Transverse colon (tissue), 4 donors: ENCODE measurements at regions not wholly inside any gene's neighbourhood (a gene's known extent, or its start where the extent isn't known, plus 50 kb on each side); places are given as distances from the start of the nearest gene placed in this dataset.

ENCODE experiments used
- DNase-seq: peaks from one replicate; pipeline ENCODE4 v3.0.0-alpha.2; 2019
- H3K27ac ChIP-seq, 4 donors: fragments of 200-600 bp; sonication (generic); 2 replicates each; pipeline ENCODE4 v1.5.1; 2016 to 2018; ENCODE audit warnings: inconsistent platforms in 4 of 4
- H3K27me3 ChIP-seq: fragments of 200-600 bp; sonication (generic); 2 replicates; pipeline ENCODE4 v1.5.1; 2017; ENCODE audit warnings: inconsistent platforms
- H3K36me3 ChIP-seq, 4 donors: fragments of 200-600 bp; sonication (generic); 2 replicates each; pipeline ENCODE4 v1.5.1; 2017 to 2019; ENCODE audit warnings: inconsistent platforms in 4 of 4
- H3K4me1 ChIP-seq, 4 donors: fragments of 200-600 bp; sonication (generic); 2 replicates each; pipeline ENCODE4 v1.5.1; 2017 to 2020; ENCODE audit warnings: inconsistent platforms in 4 of 4
- H3K4me3 ChIP-seq, 4 donors: fragments of 200-600 bp; sonication (generic); 1 replicate in 1 of 4; 2 replicates in 3 of 4; pipeline versions ENCODE4 v1.5.1 to v1.6.1; 2017 to 2019; ENCODE audit warnings: inconsistent platforms in 4 of 4
- H3K9me3 ChIP-seq, 2 donors: fragments of 200-600 bp; sonication (generic); 2 replicates each; pipeline ENCODE4 v1.5.1; 2017 to 2019; ENCODE audit warnings: inconsistent platforms in 2 of 2
- CTCF ChIP-seq, 5 experiments: fragments of 200-600 bp in 3 of 5; fragments of 450-650 bp in 2 of 5; sonication (generic) in 3 of 5; IDR thresholded peaks; 1 replicate in 2 of 5; 2 replicates in 3 of 5; pipeline ENCODE4 v1.5.1; 2016 to 2017; ENCODE audit warnings: antibody characterized with exemption in 5 of 5, inconsistent platforms in 3 of 5, mild to moderate bottlenecking in 2 of 5, moderate library complexity in 1 of 5
- EP300 ChIP-seq: sonication (generic); formaldehyde crosslinking; IDR thresholded peaks from one replicate; pipeline ENCODE4 v1.6.1; 2017; ENCODE audit warnings: antibody characterized with exemption, low read depth
- POLR2A ChIP-seq: fragments of 450-650 bp; IDR thresholded peaks from one replicate; pipeline ENCODE4 v1.6.1; 2016; ENCODE audit warnings: antibody characterized with exemption, mild to moderate bottlenecking, moderate library complexity
- POLR2AphosphoS5 ChIP-seq, 3 donors: sonication (generic); formaldehyde crosslinking; IDR thresholded peaks; one replicate each; pipeline ENCODE4 v1.6.1; 2016; ENCODE audit warnings: antibody characterized with exemption in 3 of 3
- WGBS, 2 donors: methylation state at CpG; one replicate each; pipeline ENCODE4 v1.1.5; 2018; ENCODE audit warnings: low coverage in 1 of 2; 5-methylcytosine and 5-hydroxymethylcytosine counted together
- in situ Hi-C, 4 donors: fragments of 200-750 bp; cut with MboI; loops; one replicate each; pipeline versions ENCODE4 v1.15.0 to v1.15.1; 2017; ENCODE audit warnings: low sequenced_read_pairs in 3 of 4, low pct_ligation_motif_present in 1 of 4, low pct_unique_long_range_greater_than_20kb in 1 of 4
- intact Hi-C: fragments of 100-400 bp; cut with DNase I; formaldehyde crosslinking; loops from one replicate; pipeline ENCODE4 v1.15.1; 2023; ENCODE audit warnings: low total_unique reads

GRCh38 chr6:44036699-44037101 lies 90.6 kb downstream of the MRPL14 start:
- no peak for DNase-seq
- no peaks in the 10 kb centered on the region for H3K9me3 ChIP-seq
- WGBS, 2 donors, result 94% methylated on average over 3 to 9 of the region's 9 CpGs
- intact Hi-C loops (no loop called here), in situ Hi-C loops (no loop called here)
- no peak for TF ChIP-seq POLR2AphosphoS5 (IDR thresholded peaks at IDR 0.05)
- no peak for TF ChIP-seq EP300
- no peak for TF ChIP-seq POLR2A
- TF ChIP-seq CTCF (IDR thresholded peaks at IDR 0.05), result no peak
- peaks cover 0 to 7% (median 3%) of the 10 kb centered on the region in 4 donors for H3K4me1 ChIP-seq
- H3K4me3 ChIP-seq, result no peak overlapping the region
- H3K27me3 ChIP-seq, result no peaks in the 10 kb centered on the region
- H3K27ac ChIP-seq, result no peak overlapping the region
- H3K36me3 ChIP-seq, result no peaks in the 10 kb centered on the region

- 91 to 92% methylated on average over 2 of the region's 2 CpGs for WGBS, 2 donors
Observed at GRCh38 chr6:44036196-44036595, 91.1 kb downstream of the MRPL14 start.

GRCh38 chr6:44035621-44036020 lies 91.6 kb downstream of the MRPL14 start:
- no peak for DNase-seq
- Histone ChIP-seq H3K9me3 (no peaks in the 10 kb centered on the region), H3K36me3 (no peaks in the 10 kb centered on the region), H3K27me3 (no peaks in the 10 kb centered on the region), H3K27ac (no peak overlapping the region), H3K4me3 (no peak overlapping the region), H3K4me1 (no peaks in the 10 kb centered on the region)
- in situ Hi-C loops, result no loop called here
- 69 to 71% methylated on average over 1 to 3 of the region's 3 CpGs for WGBS, 2 donors
- intact Hi-C loops, result no loop called here
- TF ChIP-seq POLR2AphosphoS5 (IDR thresholded peaks at IDR 0.05) (no peak), CTCF (IDR thresholded peaks at IDR 0.05) (no peak), POLR2A (no peak), EP300 (no peak)

More at GRCh38 chr6:44036196-44036595, 91.1 kb downstream of the MRPL14 start:
- H3K4me1 ChIP-seq, result peaks cover 0 to 2% (median 0%) of the 10 kb centered on the region in 4 donors
- DNase-seq, result no peak
- intact Hi-C loops (no loop called here), in situ Hi-C loops (no loop called here)
- H3K4me3 ChIP-seq, result no peak overlapping the region
- no peaks in the 10 kb centered on the region for H3K9me3 ChIP-seq
- H3K36me3 ChIP-seq, result no peaks in the 10 kb centered on the region
- no peak for TF ChIP-seq POLR2AphosphoS5 (IDR thresholded peaks at IDR 0.05)
- TF ChIP-seq CTCF (IDR thresholded peaks at IDR 0.05), result no peak
- H3K27ac ChIP-seq, result no peak overlapping the region
- no peaks in the 10 kb centered on the region for H3K27me3 ChIP-seq

GRCh38 chr6:44034931-44035345 lies 92.3 kb downstream of the MRPL14 start:
- TF ChIP-seq POLR2AphosphoS5 (IDR thresholded peaks at IDR 0.05) (no peak), POLR2A (no peak), CTCF (IDR thresholded peaks at IDR 0.05) (no peak), EP300 (no peak)
- DNase-seq, result no peak
- Histone ChIP-seq H3K9me3 (no peaks in the 10 kb centered on the region), H3K27ac (no peak overlapping the region), H3K36me3 (no peaks in the 10 kb centered on the region), H3K4me1 (no peaks in the 10 kb centered on the region), H3K4me3 (no peak overlapping the region), H3K27me3 (no peaks in the 10 kb centered on the region)
- in situ Hi-C loops (no loop called here), intact Hi-C loops (no loop called here)
- WGBS, 2 donors, result 93 to 100% methylated on average over 2 to 3 of the region's 3 CpGs
